Neural progenitor cell (in vitro differentiated cells): ENCODE measurements at regions not wholly inside any gene's neighbourhood (a gene's known extent, or its start where the extent isn't known, plus 50 kb on each side); places are given as distances from the start of the nearest gene placed in this dataset.

Experiments
- DNase-seq: peaks from one replicate; pipeline ENCODE4 v3.0.0-alpha.2; 2016; ENCODE audit warnings: low spot score
- H2AFZ ChIP-seq: fragments of 200-600 bp; sonication (generic); replicated peaks from 2 replicates; pipeline ENCODE4 v1.6.1; 2016; ENCODE audit warnings: antibody characterized with exemption
- H3F3A ChIP-seq: fragments of 200-600 bp; sonication (generic); 2 replicates; pipeline ENCODE4 v1.6.1; 2016; ENCODE audit warnings: antibody characterized with exemption, low read depth
- H3K27ac ChIP-seq: fragments of 200-600 bp; sonication (generic); 2 replicates; pipeline ENCODE4 v1.5.1; 2016; ENCODE audit warnings: mild to moderate bottlenecking
- H3K27me3 ChIP-seq: fragments of 200-600 bp; sonication (generic); 2 replicates; pipeline ENCODE4 v1.6.1; 2016; ENCODE audit warnings: mild to moderate bottlenecking, moderate library complexity
- H3K36me3 ChIP-seq: fragments of 200-600 bp; sonication (generic); 2 replicates; pipeline ENCODE4 v1.5.1; 2016
- H3K4me1 ChIP-seq: fragments of 200-600 bp; sonication (generic); 2 replicates; pipeline ENCODE4 v1.6.1; 2016; ENCODE audit warnings: mixed run types
- H3K4me2 ChIP-seq: fragments of 200-600 bp; sonication (generic); 2 replicates; pipeline ENCODE4 v1.6.1; 2016
- H3K4me3 ChIP-seq: fragments of 200-600 bp; sonication (generic); 2 replicates; pipeline ENCODE4 v1.5.1; 2016
- H3K79me2 ChIP-seq: fragments of 200-600 bp; sonication (generic); 2 replicates; pipeline ENCODE4 v1.6.1; 2016; ENCODE audit warnings: low read depth
- H3K9ac ChIP-seq: fragments of 200-600 bp; sonication (generic); 2 replicates; pipeline ENCODE4 v1.6.1; 2016
- H3K9me3 ChIP-seq: fragments of 200-600 bp; sonication (generic); 2 replicates; pipeline ENCODE4 v1.5.1; 2016; ENCODE audit warnings: low read depth
- H4K20me1 ChIP-seq: fragments of 200-600 bp; sonication (generic); 2 replicates; pipeline ENCODE4 v1.6.1; 2016; ENCODE audit warnings: low read depth
- H3K27ac Mint-ChIP-seq: 3 replicates; pipeline ENCODE4 v1.8.0; 2021; ENCODE audit warnings: mixed read lengths
- H3K27me3 Mint-ChIP-seq: 2 replicates; pipeline ENCODE4 v1.8.0; 2022; ENCODE audit warnings: low read depth, mild to moderate bottlenecking, inconsistent platforms, moderate library complexity, mixed read lengths; ENCODE audit not compliant: insufficient read depth
- H3K36me3 Mint-ChIP-seq: 3 replicates; pipeline ENCODE4 v1.8.0; 2021; ENCODE audit warnings: mixed read lengths
- H3K4me1 Mint-ChIP-seq: 3 replicates; pipeline ENCODE4 v1.8.0; 2021; ENCODE audit warnings: mixed read lengths
- H3K4me3 Mint-ChIP-seq: 3 replicates; pipeline ENCODE4 v1.8.0; 2021; ENCODE audit warnings: mild to moderate bottlenecking, moderate library complexity, mixed read lengths
- H3K9me3 Mint-ChIP-seq: 3 replicates; pipeline ENCODE4 v1.8.0; 2020; ENCODE audit warnings: mixed read lengths
- EZH2 ChIP-seq: fragments of 200-600 bp; sonication (generic); IDR thresholded peaks from 2 replicates; pipeline ENCODE4 v1.6.1; 2017; ENCODE audit warnings: antibody characterized with exemption, mild to moderate bottlenecking, moderate library complexity
- EZH2phosphoT487 ChIP-seq: fragments of 200-600 bp; sonication (generic); IDR thresholded peaks from 2 replicates; pipeline ENCODE4 v1.6.1; 2017; ENCODE audit warnings: antibody characterized with exemption
- TF ChIP-seq, protein P1 (sequence below): fragments of 200-600 bp; sonication (generic); IDR thresholded peaks from 2 replicates; pipeline ENCODE4 v1.5.1; 2017; ENCODE audit warnings: antibody characterized with exemption, mild to moderate bottlenecking

DNA sequence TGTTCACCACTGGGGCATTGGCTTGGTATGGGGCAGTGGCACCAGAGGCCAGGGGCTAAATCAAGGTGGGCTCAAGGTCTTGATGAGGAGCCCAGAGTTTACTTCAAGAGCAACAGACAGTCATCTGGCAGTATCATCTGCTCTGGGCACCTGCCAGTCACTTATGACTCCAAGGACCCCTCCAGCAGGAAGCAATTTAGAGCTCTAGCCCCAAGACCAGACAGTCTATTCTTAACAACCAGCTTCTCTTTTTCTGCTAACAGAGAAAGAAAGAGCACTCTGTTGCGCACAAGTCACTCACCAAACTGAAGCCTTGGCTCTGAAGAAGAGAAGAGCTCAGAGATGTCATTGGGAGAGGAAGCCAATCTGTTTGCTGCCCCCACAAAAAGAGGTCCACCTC, 309.2 kb downstream of the HS3ST1 start:
- TF ChIP-seq EZH2phosphoT487 (no peak), EZH2 (no peak)
- TF ChIP-seq, protein P1, sequence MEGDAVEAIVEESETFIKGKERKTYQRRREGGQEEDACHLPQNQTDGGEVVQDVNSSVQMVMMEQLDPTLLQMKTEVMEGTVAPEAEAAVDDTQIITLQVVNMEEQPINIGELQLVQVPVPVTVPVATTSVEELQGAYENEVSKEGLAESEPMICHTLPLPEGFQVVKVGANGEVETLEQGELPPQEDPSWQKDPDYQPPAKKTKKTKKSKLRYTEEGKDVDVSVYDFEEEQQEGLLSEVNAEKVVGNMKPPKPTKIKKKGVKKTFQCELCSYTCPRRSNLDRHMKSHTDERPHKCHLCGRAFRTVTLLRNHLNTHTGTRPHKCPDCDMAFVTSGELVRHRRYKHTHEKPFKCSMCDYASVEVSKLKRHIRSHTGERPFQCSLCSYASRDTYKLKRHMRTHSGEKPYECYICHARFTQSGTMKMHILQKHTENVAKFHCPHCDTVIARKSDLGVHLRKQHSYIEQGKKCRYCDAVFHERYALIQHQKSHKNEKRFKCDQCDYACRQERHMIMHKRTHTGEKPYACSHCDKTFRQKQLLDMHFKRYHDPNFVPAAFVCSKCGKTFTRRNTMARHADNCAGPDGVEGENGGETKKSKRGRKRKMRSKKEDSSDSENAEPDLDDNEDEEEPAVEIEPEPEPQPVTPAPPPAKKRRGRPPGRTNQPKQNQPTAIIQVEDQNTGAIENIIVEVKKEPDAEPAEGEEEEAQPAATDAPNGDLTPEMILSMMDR = no peak
- Histone ChIP-seq H3K27ac (no peak overlapping the region), H3K4me3 (no peak overlapping the region), H3K79me2 (no peaks in the 10 kb centered on the region), H3K4me1 (peaks cover 1% of the 10 kb centered on the region), H3K27me3 (no peaks in the 10 kb centered on the region), H3F3A (no peaks in the 10 kb centered on the region), H2AFZ (no peak overlapping the region), H4K20me1 (no peaks in the 10 kb centered on the region), H3K4me2 (no peak overlapping the region), H3K9ac (no peak overlapping the region), H3K36me3 (no peaks in the 10 kb centered on the region), H3K9me3 (no peaks in the 10 kb centered on the region)
- Mint-ChIP-seq H3K4me3 (no peak overlapping the region), H3K27me3 (no peaks in the 10 kb centered on the region), H3K27ac (no peak overlapping the region), H3K4me1 (peaks cover 5% of the 10 kb centered on the region), H3K9me3 (peaks cover 11% of the 10 kb centered on the region), H3K36me3 (no peaks in the 10 kb centered on the region)
- no peak for DNase-seq

- Histone ChIP-seq H4K20me1 (no peaks in the 10 kb centered on the region), H3K27ac (no peak overlapping the region), H3K36me3 (no peaks in the 10 kb centered on the region), H3K79me2 (no peaks in the 10 kb centered on the region), H3K4me2 (no peak overlapping the region), H3K4me1 (no peaks in the 10 kb centered on the region), H2AFZ (no peak overlapping the region), H3K9ac (no peak overlapping the region), H3K27me3 (no peaks in the 10 kb centered on the region), H3K9me3 (no peaks in the 10 kb centered on the region), H3K4me3 (no peak overlapping the region), H3F3A (no peaks in the 10 kb centered on the region)
- Mint-ChIP-seq H3K9me3 (peaks cover 10% of the 10 kb centered on the region), H3K27ac (no peak overlapping the region), H3K4me3 (no peak overlapping the region), H3K4me1 (peaks cover 5% of the 10 kb centered on the region), H3K36me3 (no peaks in the 10 kb centered on the region), H3K27me3 (no peaks in the 10 kb centered on the region)
- no peak for TF ChIP-seq EZH2phosphoT487
- no peak for TF ChIP-seq EZH2
- TF ChIP-seq, protein P1 = no peak
- no peak for DNase-seq
These were observed 310.2 kb downstream of the HS3ST1 start for GRCh38 chr4:11118513-11118912.

- Histone ChIP-seq H3K9me3 (no peaks in the 10 kb centered on the region), H3K27me3 (no peaks in the 10 kb centered on the region), H3K79me2 (no peaks in the 10 kb centered on the region), H3K4me1 (no peaks in the 10 kb centered on the region), H3F3A (no peaks in the 10 kb centered on the region), H4K20me1 (no peaks in the 10 kb centered on the region), H3K36me3 (no peaks in the 10 kb centered on the region), H3K4me3 (no peak overlapping the region), H3K4me2 (no peak overlapping the region), H3K27ac (no peak overlapping the region), H3K9ac (no peak overlapping the region), H2AFZ (no peak overlapping the region)
- Mint-ChIP-seq H3K4me3 (no peak overlapping the region), H3K27ac (no peak overlapping the region), H3K9me3 (no peaks in the 10 kb centered on the region), H3K27me3 (no peaks in the 10 kb centered on the region), H3K4me1 (peaks cover 5% of the 10 kb centered on the region), H3K36me3 (no peaks in the 10 kb centered on the region)
- no peak for DNase-seq
- TF ChIP-seq, protein P1 = no peak
- TF ChIP-seq EZH2 = no peak
- TF ChIP-seq EZH2phosphoT487 = no peak
These were observed 311.8 kb downstream of the HS3ST1 start for GRCh38 chr4:11116940-11117339.

DNA sequence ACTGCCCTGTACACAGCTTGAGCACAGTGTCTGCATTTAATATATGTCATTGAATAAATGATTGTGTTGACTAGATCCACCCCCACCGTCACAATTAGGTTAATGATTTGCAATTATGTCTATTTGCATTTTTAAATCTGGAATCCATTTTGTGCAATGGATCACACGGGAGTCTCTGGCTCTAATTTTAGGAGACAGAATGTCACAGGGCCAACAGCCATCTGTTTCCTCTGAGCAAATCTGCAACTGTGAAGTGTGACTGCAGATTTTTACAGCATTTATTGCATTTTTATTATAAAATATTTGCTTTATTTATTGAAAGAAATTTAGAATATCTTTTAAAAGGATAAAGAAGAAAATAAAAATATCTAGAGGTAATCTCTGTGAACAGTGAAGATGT, 316.8 kb downstream of the HS3ST1 start:
- Mint-ChIP-seq H3K4me3 (no peak overlapping the region), H3K27ac (no peak overlapping the region), H3K27me3 (no peaks in the 10 kb centered on the region)

More for the DNA sequence above, 316.8 kb downstream of the HS3ST1 start:
- Mint-ChIP-seq H3K9me3 (no peaks in the 10 kb centered on the region), H3K36me3 (no peaks in the 10 kb centered on the region), H3K4me1 (no peaks in the 10 kb centered on the region)
- Histone ChIP-seq H3K27ac (no peak overlapping the region), H3K4me3 (no peak overlapping the region), H3K79me2 (no peaks in the 10 kb centered on the region), H3F3A (no peaks in the 10 kb centered on the region), H4K20me1 (no peaks in the 10 kb centered on the region), H2AFZ (no peak overlapping the region), H3K4me2 (no peak overlapping the region), H3K9me3 (no peaks in the 10 kb centered on the region), H3K9ac (no peak overlapping the region), H3K4me1 (peaks cover 3% of the 10 kb centered on the region), H3K36me3 (no peaks in the 10 kb centered on the region), H3K27me3 (no peaks in the 10 kb centered on the region)
- DNase-seq = no peak
- TF ChIP-seq, protein P1 = no peak
- no peak for TF ChIP-seq EZH2
- TF ChIP-seq EZH2phosphoT487 = no peak
